ENCODE measurements at regions not wholly inside any gene's neighbourhood (a gene's known extent, or its start where the extent isn't known, plus 50 kb on each side); places are given as distances from the start of the nearest gene placed in this dataset.

DNA sequence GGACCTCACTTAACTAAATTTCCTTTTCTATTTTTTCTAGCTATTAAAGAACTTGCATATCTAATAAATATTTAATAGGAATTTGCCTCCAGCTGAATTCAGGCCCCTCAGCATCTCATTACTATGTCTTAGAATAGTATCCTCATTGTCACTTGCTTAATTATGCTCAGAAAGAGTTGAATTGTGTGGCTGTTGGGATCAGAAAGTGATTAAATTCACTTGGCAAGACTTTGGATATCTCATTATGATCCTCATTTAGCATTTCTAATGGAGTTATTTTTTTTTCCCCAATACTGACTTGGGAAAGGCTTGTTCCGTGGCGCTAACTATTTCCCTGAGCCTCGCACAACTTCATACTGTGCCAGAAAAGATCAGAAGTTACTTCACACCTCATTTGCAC is 158.8 kb downstream of the IDS start:
- DNase-seq (no peak), ATAC-seq (no peak)
- Histone ChIP-seq H3K4me1 (no peaks in the 10 kb centered on the region), H3K27me3 (no peaks in the 10 kb centered on the region), H3K27ac (no peak overlapping the region), H3K9me3 (no peaks in the 10 kb centered on the region), H3K4me3 (no peak overlapping the region), H3K36me3 (no peaks in the 10 kb centered on the region)
- no peak for TF ChIP-seq POLR2A (IDR thresholded peaks at IDR 0.05)
- TF ChIP-seq, protein P1, sequence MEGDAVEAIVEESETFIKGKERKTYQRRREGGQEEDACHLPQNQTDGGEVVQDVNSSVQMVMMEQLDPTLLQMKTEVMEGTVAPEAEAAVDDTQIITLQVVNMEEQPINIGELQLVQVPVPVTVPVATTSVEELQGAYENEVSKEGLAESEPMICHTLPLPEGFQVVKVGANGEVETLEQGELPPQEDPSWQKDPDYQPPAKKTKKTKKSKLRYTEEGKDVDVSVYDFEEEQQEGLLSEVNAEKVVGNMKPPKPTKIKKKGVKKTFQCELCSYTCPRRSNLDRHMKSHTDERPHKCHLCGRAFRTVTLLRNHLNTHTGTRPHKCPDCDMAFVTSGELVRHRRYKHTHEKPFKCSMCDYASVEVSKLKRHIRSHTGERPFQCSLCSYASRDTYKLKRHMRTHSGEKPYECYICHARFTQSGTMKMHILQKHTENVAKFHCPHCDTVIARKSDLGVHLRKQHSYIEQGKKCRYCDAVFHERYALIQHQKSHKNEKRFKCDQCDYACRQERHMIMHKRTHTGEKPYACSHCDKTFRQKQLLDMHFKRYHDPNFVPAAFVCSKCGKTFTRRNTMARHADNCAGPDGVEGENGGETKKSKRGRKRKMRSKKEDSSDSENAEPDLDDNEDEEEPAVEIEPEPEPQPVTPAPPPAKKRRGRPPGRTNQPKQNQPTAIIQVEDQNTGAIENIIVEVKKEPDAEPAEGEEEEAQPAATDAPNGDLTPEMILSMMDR (IDR thresholded peaks at IDR 0.05 in 4 of 5, conservative IDR thresholded peaks at IDR 0.05 in 1 of 5): no peak
- in situ Hi-C loops (cut with MboI; ENCODE audit: low sequenced_read_pairs in 4 of 4) (no loop called here), intact Hi-C loops (cut with DNase I; ENCODE audit: low total_unique reads) (no loop called here)

DNA sequence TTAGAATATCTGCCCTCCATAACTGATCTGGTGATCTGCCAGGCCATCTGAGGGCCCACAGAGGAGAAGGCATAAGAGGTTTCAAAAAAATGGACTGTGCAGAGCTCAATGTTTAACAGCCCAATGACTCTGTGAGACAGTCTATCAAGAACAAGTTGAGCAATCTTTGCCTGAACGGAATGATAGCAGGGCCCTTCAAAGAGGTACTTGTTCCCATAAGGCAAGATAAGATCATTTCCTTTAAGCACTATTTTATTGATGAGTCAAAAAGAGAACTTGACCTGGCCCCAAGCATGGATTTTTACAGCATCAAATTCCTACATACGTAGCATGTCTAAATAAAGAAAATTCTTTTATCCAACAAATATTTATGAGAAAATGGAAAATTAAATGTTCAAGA is 182.8 kb downstream of the IDS start:
- in situ Hi-C loops (cut with MboI; ENCODE audit: low sequenced_read_pairs in 4 of 4): no loop called here
- TF ChIP-seq, protein P1 (IDR thresholded peaks at IDR 0.05 in 4 of 5, conservative IDR thresholded peaks at IDR 0.05 in 1 of 5): no peak
- TF ChIP-seq POLR2A (IDR thresholded peaks at IDR 0.05): no peak
- H3K36me3 ChIP-seq: no peaks in the 10 kb centered on the region
- ATAC-seq (no peak), DNase-seq (no peak)
- H3K27ac ChIP-seq: no peak overlapping the region
- no peaks in the 10 kb centered on the region for H3K4me1 ChIP-seq
- H3K27me3 ChIP-seq: no peaks in the 10 kb centered on the region
- no peaks in the 10 kb centered on the region for H3K9me3 ChIP-seq
- H3K4me3 ChIP-seq: no peak overlapping the region
- intact Hi-C loops (cut with DNase I; ENCODE audit: low total_unique reads): no loop called here

DNA sequence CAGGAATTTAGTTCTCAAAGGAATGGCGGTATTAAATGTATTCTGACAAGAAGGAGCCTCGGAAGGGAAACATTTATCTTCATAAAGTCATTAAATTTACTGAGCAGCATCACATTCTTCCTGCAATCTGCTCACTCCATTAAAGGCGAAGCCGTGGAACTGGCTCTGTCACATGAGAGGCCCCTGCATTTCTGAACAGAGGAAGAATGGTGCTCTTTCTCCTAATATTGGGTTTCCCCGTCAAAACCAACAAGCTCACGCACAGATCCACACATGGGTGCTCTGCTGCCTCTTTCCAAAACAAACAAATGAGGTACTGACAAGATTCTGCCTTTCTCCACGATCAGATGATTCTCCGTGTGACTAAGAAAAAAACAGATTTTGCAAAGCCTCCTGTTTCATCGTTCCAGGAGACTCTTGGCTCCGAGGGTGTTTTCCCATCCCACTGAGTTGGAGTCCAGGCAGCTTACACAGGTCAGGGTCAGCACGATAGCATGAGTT is 191.2 kb downstream of the IDS start:
- ATAC-seq: no peak

DNA sequence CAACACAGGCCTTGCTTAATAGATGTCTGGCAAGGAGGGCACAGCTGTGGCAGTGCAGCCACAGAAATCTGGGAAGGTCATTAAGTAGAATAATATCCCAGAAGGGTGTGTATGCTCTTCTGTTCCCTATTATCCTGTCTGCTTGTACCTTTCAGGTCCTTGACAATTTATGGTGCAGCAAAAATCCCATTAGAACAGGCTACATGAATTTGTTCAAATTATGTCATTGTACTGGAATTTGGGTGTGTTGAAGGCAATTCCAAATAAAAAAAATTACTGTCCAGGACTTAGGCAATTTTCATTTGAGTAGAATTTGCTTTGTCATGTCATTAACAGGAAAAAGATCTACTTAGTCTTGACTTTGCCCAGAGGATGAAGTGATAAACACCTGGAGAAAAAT is 192.1 kb downstream of the IDS start:
- TF ChIP-seq, protein P1 (IDR thresholded peaks at IDR 0.05 in 4 of 5, conservative IDR thresholded peaks at IDR 0.05 in 1 of 5): no peak
- TF ChIP-seq POLR2A (IDR thresholded peaks at IDR 0.05): no peak
- in situ Hi-C loops (cut with MboI; ENCODE audit: low sequenced_read_pairs in 4 of 4): no loop called here
- H3K9me3 ChIP-seq: no peaks in the 10 kb centered on the region
- H3K27ac ChIP-seq: no peak overlapping the region
- ATAC-seq (no peak), DNase-seq (no peak)
- H3K36me3 ChIP-seq: no peaks in the 10 kb centered on the region
- no peaks in the 10 kb centered on the region for H3K27me3 ChIP-seq
- no peak overlapping the region for H3K4me3 ChIP-seq
- intact Hi-C loops (cut with DNase I; ENCODE audit: low total_unique reads): no loop called here
- no peaks in the 10 kb centered on the region for H3K4me1 ChIP-seq

More for the DNA sequence above, 191.2 kb downstream of the IDS start:
- TF ChIP-seq POLR2A (IDR thresholded peaks at IDR 0.05): no peak
- TF ChIP-seq, protein P1 (IDR thresholded peaks at IDR 0.05 in 4 of 5, conservative IDR thresholded peaks at IDR 0.05 in 1 of 5): no peak
- no peak overlapping the region for H3K27ac ChIP-seq
- H3K36me3 ChIP-seq: no peaks in the 10 kb centered on the region
- no peak for DNase-seq
- H3K27me3 ChIP-seq: no peaks in the 10 kb centered on the region
- H3K4me3 ChIP-seq: no peak overlapping the region
- in situ Hi-C loops (cut with MboI; ENCODE audit: low sequenced_read_pairs in 4 of 4): no loop called here
- no peaks in the 10 kb centered on the region for H3K9me3 ChIP-seq
- intact Hi-C loops (cut with DNase I; ENCODE audit: low total_unique reads): no loop called here
- no peaks in the 10 kb centered on the region for H3K4me1 ChIP-seq

DNA sequence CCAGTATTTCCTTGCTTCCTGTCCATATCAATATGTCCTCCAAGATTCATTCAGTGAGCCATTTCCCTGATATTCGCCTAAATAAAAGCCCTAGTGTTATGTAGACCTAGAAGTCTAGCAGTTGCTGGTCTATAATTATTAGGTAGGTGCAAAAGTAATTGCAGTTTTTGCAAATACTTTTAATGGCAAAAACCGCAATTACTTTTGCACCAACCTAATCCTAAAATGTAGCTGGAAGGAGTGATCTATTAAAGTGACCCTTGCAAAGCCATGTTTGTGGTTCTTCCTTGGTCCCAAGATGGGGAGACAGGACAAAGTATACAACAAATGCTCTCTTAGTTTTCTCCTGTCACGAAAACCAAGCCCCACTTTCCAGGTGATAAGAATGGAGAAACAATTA is 193.0 kb downstream of the IDS start:
- intact Hi-C loops (cut with DNase I; ENCODE audit: low total_unique reads): no loop called here
- Histone ChIP-seq H3K27me3 (no peaks in the 10 kb centered on the region), H3K9me3 (no peaks in the 10 kb centered on the region), H3K4me1 (no peaks in the 10 kb centered on the region), H3K27ac (no peak overlapping the region), H3K4me3 (no peak overlapping the region), H3K36me3 (no peaks in the 10 kb centered on the region)
- TF ChIP-seq POLR2A (IDR thresholded peaks at IDR 0.05): no peak
- TF ChIP-seq, protein P1 (IDR thresholded peaks at IDR 0.05 in 4 of 5, conservative IDR thresholded peaks at IDR 0.05 in 1 of 5): no peak
- no peak for DNase-seq
- ATAC-seq: no peak
- in situ Hi-C loops (cut with MboI; ENCODE audit: low sequenced_read_pairs in 4 of 4): no loop called here

Measured in gastrocnemius medialis (tissue), 4 donors.